ENCODE measurements at regions not wholly inside any gene's neighbourhood (a gene's known extent, or its start where the extent isn't known, plus 50 kb on each side); places are given as distances from the start of the nearest gene placed in this dataset.

- TF ChIP-seq, protein P1, sequence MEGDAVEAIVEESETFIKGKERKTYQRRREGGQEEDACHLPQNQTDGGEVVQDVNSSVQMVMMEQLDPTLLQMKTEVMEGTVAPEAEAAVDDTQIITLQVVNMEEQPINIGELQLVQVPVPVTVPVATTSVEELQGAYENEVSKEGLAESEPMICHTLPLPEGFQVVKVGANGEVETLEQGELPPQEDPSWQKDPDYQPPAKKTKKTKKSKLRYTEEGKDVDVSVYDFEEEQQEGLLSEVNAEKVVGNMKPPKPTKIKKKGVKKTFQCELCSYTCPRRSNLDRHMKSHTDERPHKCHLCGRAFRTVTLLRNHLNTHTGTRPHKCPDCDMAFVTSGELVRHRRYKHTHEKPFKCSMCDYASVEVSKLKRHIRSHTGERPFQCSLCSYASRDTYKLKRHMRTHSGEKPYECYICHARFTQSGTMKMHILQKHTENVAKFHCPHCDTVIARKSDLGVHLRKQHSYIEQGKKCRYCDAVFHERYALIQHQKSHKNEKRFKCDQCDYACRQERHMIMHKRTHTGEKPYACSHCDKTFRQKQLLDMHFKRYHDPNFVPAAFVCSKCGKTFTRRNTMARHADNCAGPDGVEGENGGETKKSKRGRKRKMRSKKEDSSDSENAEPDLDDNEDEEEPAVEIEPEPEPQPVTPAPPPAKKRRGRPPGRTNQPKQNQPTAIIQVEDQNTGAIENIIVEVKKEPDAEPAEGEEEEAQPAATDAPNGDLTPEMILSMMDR (IDR thresholded peaks at IDR 0.05; ENCODE audit: low read depth, low read length), result no peak
- H3K27me3 ChIP-seq (ENCODE audit: insufficient read depth, low read depth, severe bottlenecking), result peaks cover 17% of the 10 kb centered on the region
- no peak for DNase-seq
These were observed 597.1 kb upstream of the CT83 start for GRCh38 chrX:117059848-117060247.

GRCh38 chrX:117053260-117053659, 590.5 kb upstream of the CT83 start:
- peaks cover 27% of the 10 kb centered on the region for H3K27me3 ChIP-seq (ENCODE audit: insufficient read depth, low read depth, severe bottlenecking)
- H3K4me3 ChIP-seq (ENCODE audit: low read depth, low read length), result no peak overlapping the region
- H3K36me3 ChIP-seq, result no peaks in the 10 kb centered on the region
- H3K27ac ChIP-seq, result no peak overlapping the region
- TF ChIP-seq, protein P1 (IDR thresholded peaks at IDR 0.05; ENCODE audit: low read depth, low read length), result no peak
- DNase-seq, result no peak
- H3K9me3 ChIP-seq (ENCODE audit: severe bottlenecking), result no peaks in the 10 kb centered on the region

More at GRCh38 chrX:117059848-117060247, 597.1 kb upstream of the CT83 start:
- H3K4me3 ChIP-seq (ENCODE audit: low read depth, low read length), result no peak overlapping the region
- H3K27ac ChIP-seq, result no peak overlapping the region
- H3K9me3 ChIP-seq (ENCODE audit: severe bottlenecking), result no peaks in the 10 kb centered on the region
- no peaks in the 10 kb centered on the region for H3K36me3 ChIP-seq

- TF ChIP-seq, protein P1 (IDR thresholded peaks at IDR 0.05; ENCODE audit: low read depth, low read length), result no peak
- no peak overlapping the region for H3K27ac ChIP-seq
- no peak for DNase-seq
- H3K36me3 ChIP-seq, result no peaks in the 10 kb centered on the region
- H3K27me3 ChIP-seq (ENCODE audit: insufficient read depth, low read depth, severe bottlenecking), result peaks cover 15% of the 10 kb centered on the region
- H3K9me3 ChIP-seq (ENCODE audit: severe bottlenecking), result no peaks in the 10 kb centered on the region
- no peak overlapping the region for H3K4me3 ChIP-seq (ENCODE audit: low read depth, low read length)
These were observed 576.2 kb upstream of the CT83 start for GRCh38 chrX:117038918-117039440.

GRCh38 chrX:117010243-117010642, 547.5 kb upstream of the CT83 start:
- Histone ChIP-seq H3K9me3 (ENCODE audit: severe bottlenecking) (no peaks in the 10 kb centered on the region), H3K27me3 (ENCODE audit: insufficient read depth, low read depth, severe bottlenecking) (peaks cover 8% of the 10 kb centered on the region), H3K4me3 (ENCODE audit: low read depth, low read length) (no peak overlapping the region), H3K27ac (no peak overlapping the region), H3K36me3 (no peaks in the 10 kb centered on the region)
- DNase-seq, result no peak
- TF ChIP-seq, protein P1 (IDR thresholded peaks at IDR 0.05; ENCODE audit: low read depth, low read length), result no peak

GRCh38 chrX:117002981-117003380, 540.2 kb upstream of the CT83 start:
- no peak for DNase-seq

More at GRCh38 chrX:117002981-117003380, 540.2 kb upstream of the CT83 start:
- Histone ChIP-seq H3K9me3 (ENCODE audit: severe bottlenecking) (no peaks in the 10 kb centered on the region), H3K36me3 (no peaks in the 10 kb centered on the region), H3K27ac (no peak overlapping the region), H3K4me3 (ENCODE audit: low read depth, low read length) (no peak overlapping the region), H3K27me3 (ENCODE audit: insufficient read depth, low read depth, severe bottlenecking) (peaks cover 36% of the 10 kb centered on the region)
- TF ChIP-seq, protein P1 (IDR thresholded peaks at IDR 0.05; ENCODE audit: low read depth, low read length), result no peak
